Type B pancreatic cell (in vitro differentiated cells): ENCODE measurements at regions not wholly inside any gene's neighbourhood (a gene's known extent, or its start where the extent isn't known, plus 50 kb on each side); places are given as distances from the start of the nearest gene placed in this dataset.
A peak's percentile ranks its signal among the peaks of the same experiment; 100 is the strongest.

Experiments used
- DNase-seq: peaks from one replicate; pipeline ENCODE4 v3.0.0; 2021; ENCODE audit warnings: mixed read lengths; ENCODE audit not compliant: unreplicated experiment; ENCODE audit errors: extremely low spot score
- H3K27ac Mint-ChIP-seq: 2 replicates; pipeline ENCODE4 v1.8.0; 2021; ENCODE audit warnings: mild to moderate bottlenecking, mixed read lengths
- H3K27me3 Mint-ChIP-seq: 2 replicates; pipeline ENCODE4 v1.8.0; 2021; ENCODE audit warnings: mixed read lengths
- H3K36me3 Mint-ChIP-seq: 2 replicates; pipeline ENCODE4 v1.8.0; 2021; ENCODE audit warnings: mixed read lengths
- H3K4me1 Mint-ChIP-seq: one replicate; pipeline ENCODE4 v1.8.0; 2021; ENCODE audit warnings: mixed read lengths; ENCODE audit not compliant: unreplicated experiment
- H3K4me3 Mint-ChIP-seq: 2 replicates; pipeline ENCODE4 v1.8.0; 2021; ENCODE audit warnings: mild to moderate bottlenecking, mixed read lengths
- H3K9me3 Mint-ChIP-seq: 2 replicates; pipeline ENCODE4 v1.8.0; 2021; ENCODE audit warnings: mixed read lengths
- CTCF ChIP-seq: fragments of 200-600 bp; sonication (generic); conservative IDR thresholded peaks from 2 replicates; pipeline ENCODE4 v1.5.0; 2021; ENCODE audit warnings: antibody characterized with exemption, mild to moderate bottlenecking

GRCh38 chr19:31759359-31759758, 410.1 kb upstream of the TSHZ3 start:
- H3K27ac Mint-ChIP-seq = no peak overlapping the region
- TF ChIP-seq CTCF = no peak
- H3K9me3 Mint-ChIP-seq = no peaks in the 10 kb centered on the region

GRCh38 chr19:31761281-31761913, 412.2 kb upstream of the TSHZ3 start:
- Mint-ChIP-seq H3K36me3 (no peaks in the 10 kb centered on the region), H3K27me3 (peaks cover 13% of the 10 kb centered on the region), H3K4me3 (no peak overlapping the region), H3K27ac (no peak overlapping the region), H3K4me1 (no peaks in the 10 kb centered on the region), H3K9me3 (peaks cover 8% of the 10 kb centered on the region)
- no peak for DNase-seq
- TF ChIP-seq CTCF = no peak

More at GRCh38 chr19:31759359-31759758, 410.1 kb upstream of the TSHZ3 start:
- DNase-seq = no peak
- no peak overlapping the region for H3K4me3 Mint-ChIP-seq
- peaks cover 13% of the 10 kb centered on the region for H3K27me3 Mint-ChIP-seq
- H3K36me3 Mint-ChIP-seq = no peaks in the 10 kb centered on the region
- no peaks in the 10 kb centered on the region for H3K4me1 Mint-ChIP-seq

GRCh38 chr19:31770223-31770622, 421.0 kb upstream of the TSHZ3 start:
- DNase-seq = no peak

GRCh38 chr19:31772915-31773314, 423.7 kb upstream of the TSHZ3 start:
- Mint-ChIP-seq H3K36me3 (no peaks in the 10 kb centered on the region), H3K27me3 (no peaks in the 10 kb centered on the region), H3K4me1 (no peaks in the 10 kb centered on the region), H3K9me3 (no peaks in the 10 kb centered on the region), H3K4me3 (no peak overlapping the region), H3K27ac (no peak overlapping the region)
- DNase-seq = no peak
- no peak for TF ChIP-seq CTCF

More at GRCh38 chr19:31770223-31770622, 421.0 kb upstream of the TSHZ3 start:
- no peak for TF ChIP-seq CTCF
- H3K4me3 Mint-ChIP-seq = no peak overlapping the region
- peaks cover under 1% of the 10 kb centered on the region for H3K9me3 Mint-ChIP-seq
- no peaks in the 10 kb centered on the region for H3K36me3 Mint-ChIP-seq
- no peaks in the 10 kb centered on the region for H3K4me1 Mint-ChIP-seq
- no peak overlapping the region for H3K27ac Mint-ChIP-seq
- no peaks in the 10 kb centered on the region for H3K27me3 Mint-ChIP-seq

- no peaks in the 10 kb centered on the region for H3K9me3 Mint-ChIP-seq
- H3K4me1 Mint-ChIP-seq = peaks cover 10% of the 10 kb centered on the region
- DNase-seq = peak; percentile 34
- no peak overlapping the region for H3K27ac Mint-ChIP-seq
- no peaks in the 10 kb centered on the region for H3K27me3 Mint-ChIP-seq
- no peak for TF ChIP-seq CTCF
- no peaks in the 10 kb centered on the region for H3K36me3 Mint-ChIP-seq
- H3K4me3 Mint-ChIP-seq = no peak overlapping the region
Measured at GRCh38 chr19:31781542-31781941, 432.3 kb upstream of the TSHZ3 start.
